ENCODE measurements at regions not wholly inside any gene's neighbourhood (a gene's known extent, or its start where the extent isn't known, plus 50 kb on each side); places are given as distances from the start of the nearest gene placed in this dataset.

- in situ Hi-C loops (cut with MboI; ENCODE audit: low sequenced_read_pairs): no loop called here
Observed at GRCh38 chr7:31437250-31437865, 76.5 kb upstream of the ITPRID1 start.

GRCh38 chr7:31439165-31439564, 74.7 kb upstream of the ITPRID1 start:
- no peaks in the 10 kb centered on the region for H3K4me1 ChIP-seq
- H3K27me3 ChIP-seq (ENCODE audit: low read depth): no peaks in the 10 kb centered on the region
- H3K9me3 ChIP-seq: no peaks in the 10 kb centered on the region
- H3K4me3 ChIP-seq: no peak overlapping the region
- in situ Hi-C loops (cut with MboI; ENCODE audit: low sequenced_read_pairs): no loop called here
- no peak for DNase-seq (ENCODE audit: low spot score in 2 of 2)
- H3K36me3 ChIP-seq (replicated peaks): no peaks in the 10 kb centered on the region

More at GRCh38 chr7:31437250-31437865, 76.5 kb upstream of the ITPRID1 start:
- Histone ChIP-seq H3K4me1 (no peaks in the 10 kb centered on the region), H3K27me3 (ENCODE audit: low read depth) (no peaks in the 10 kb centered on the region), H3K9me3 (no peaks in the 10 kb centered on the region), H3K36me3 (replicated peaks) (no peaks in the 10 kb centered on the region), H3K4me3 (no peak overlapping the region)
- DNase-seq (ENCODE audit: low spot score in 2 of 2): no peak

DNA sequence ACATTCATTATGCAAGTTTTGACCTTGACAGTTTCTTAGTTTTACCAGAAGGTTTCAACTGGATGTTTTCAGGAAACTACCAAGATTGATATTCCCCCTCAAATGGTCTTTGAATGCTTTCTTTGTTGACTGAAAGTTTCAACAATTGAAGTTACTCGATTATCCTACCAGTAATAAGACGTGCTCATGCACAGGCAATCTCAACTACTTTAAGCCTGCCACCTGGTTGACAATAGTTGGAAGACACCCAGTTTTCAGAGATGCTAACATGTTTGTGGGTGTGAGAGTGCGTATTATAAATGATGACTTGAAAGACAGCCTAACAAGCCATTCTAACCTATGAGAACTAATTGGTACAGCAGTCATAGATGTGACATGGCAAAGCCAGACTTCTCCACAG, 73.4 kb upstream of the ITPRID1 start:
- H3K27me3 ChIP-seq (ENCODE audit: low read depth): no peaks in the 10 kb centered on the region
- no peaks in the 10 kb centered on the region for H3K9me3 ChIP-seq
- H3K4me1 ChIP-seq: no peaks in the 10 kb centered on the region
- in situ Hi-C loops (cut with MboI; ENCODE audit: low sequenced_read_pairs): loop anchor here (5.0 kb wide), 1 partner anchor 192 kb away; no protein-coding TSS in a partner anchor
- no peak overlapping the region for H3K4me3 ChIP-seq
- no peak for DNase-seq (ENCODE audit: low spot score in 2 of 2)
- no peaks in the 10 kb centered on the region for H3K36me3 ChIP-seq (replicated peaks)

- Histone ChIP-seq H3K36me3 (replicated peaks) (no peaks in the 10 kb centered on the region), H3K27me3 (ENCODE audit: low read depth) (no peaks in the 10 kb centered on the region), H3K4me3 (no peak overlapping the region), H3K9me3 (no peaks in the 10 kb centered on the region), H3K4me1 (no peaks in the 10 kb centered on the region)
- in situ Hi-C loops (cut with MboI; ENCODE audit: low sequenced_read_pairs): loop anchor here (5.0 kb wide), 1 partner anchor 190 kb away; no protein-coding TSS in a partner anchor
- DNase-seq (ENCODE audit: low spot score in 2 of 2): no peak
Observed at GRCh38 chr7:31442626-31443025, 71.3 kb upstream of the ITPRID1 start.

DNA sequence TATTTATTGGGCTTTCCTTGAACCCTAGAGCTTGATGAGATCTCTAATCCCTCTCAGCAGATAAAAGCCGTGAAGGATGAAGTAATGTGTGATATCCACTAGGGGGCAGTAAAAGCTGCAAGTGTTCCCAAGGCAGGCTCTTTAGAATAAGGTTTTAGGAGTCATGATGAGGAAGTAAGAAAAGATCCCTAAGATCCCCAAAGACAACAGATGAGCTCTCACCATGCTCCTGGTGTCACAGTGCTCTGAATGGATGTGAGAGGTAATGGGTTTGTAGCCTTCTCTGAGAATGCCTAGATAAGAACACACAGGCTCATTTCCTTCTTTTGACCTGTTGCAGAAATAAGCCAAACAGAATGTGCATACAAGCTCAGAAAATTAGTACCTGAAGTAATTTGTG, 70.4 kb upstream of the ITPRID1 start:
- Histone ChIP-seq H3K4me3 (no peak overlapping the region), H3K4me1 (no peaks in the 10 kb centered on the region), H3K27me3 (ENCODE audit: low read depth) (no peaks in the 10 kb centered on the region), H3K9me3 (no peaks in the 10 kb centered on the region), H3K36me3 (replicated peaks) (no peaks in the 10 kb centered on the region)
- in situ Hi-C loops (cut with MboI; ENCODE audit: low sequenced_read_pairs): loop anchor here (5.0 kb wide), 1 partner anchor 189 kb away; no protein-coding TSS in a partner anchor
- DNase-seq (ENCODE audit: low spot score in 2 of 2): peak; percentile 8 to 48

- in situ Hi-C loops (cut with MboI; ENCODE audit: low sequenced_read_pairs): loop anchor here (5.0 kb wide), 1 partner anchor 188 kb away; no protein-coding TSS in a partner anchor
- no peak for DNase-seq (ENCODE audit: low spot score in 2 of 2)
- no peaks in the 10 kb centered on the region for H3K36me3 ChIP-seq (replicated peaks)
- H3K9me3 ChIP-seq: no peaks in the 10 kb centered on the region
- H3K4me3 ChIP-seq: no peak overlapping the region
- H3K4me1 ChIP-seq: no peaks in the 10 kb centered on the region
- no peaks in the 10 kb centered on the region for H3K27me3 ChIP-seq (ENCODE audit: low read depth)
Observed at GRCh38 chr7:31444196-31444595, 69.7 kb upstream of the ITPRID1 start.

DNA sequence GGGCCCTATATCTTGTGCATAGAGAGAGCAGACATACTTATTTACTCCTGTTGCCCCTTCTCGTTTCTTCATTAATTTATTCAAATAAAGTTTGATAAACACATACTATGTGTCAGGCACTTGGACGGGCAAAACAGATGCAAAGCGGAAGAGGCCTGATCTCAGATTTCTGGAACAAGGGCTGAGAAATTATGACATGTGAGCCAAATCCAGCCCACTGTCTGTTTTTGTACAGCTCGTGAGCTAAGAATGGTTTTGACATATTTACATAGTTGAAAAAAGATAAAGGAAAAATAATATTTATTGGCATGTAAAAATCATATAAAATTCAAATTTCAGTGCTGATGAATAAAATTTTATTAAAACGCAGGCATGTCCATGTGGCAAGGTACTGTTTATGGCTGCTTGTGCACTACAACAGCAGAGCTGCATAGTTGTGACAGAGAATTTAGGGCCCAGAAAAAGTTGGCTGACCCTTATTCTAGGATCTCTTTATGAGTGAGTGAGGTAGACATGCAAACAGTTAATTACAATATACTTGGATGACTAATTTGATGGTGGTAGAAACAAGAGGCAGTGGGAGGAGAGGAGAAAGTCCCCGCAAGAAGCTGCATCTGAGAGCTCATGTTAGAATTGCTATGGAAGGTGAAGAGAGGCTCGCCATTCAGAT, 68.1 kb upstream of the ITPRID1 start:
- H3K36me3 ChIP-seq (replicated peaks): no peaks in the 10 kb centered on the region
- DNase-seq (ENCODE audit: low spot score in 2 of 2): no peak
- no peaks in the 10 kb centered on the region for H3K27me3 ChIP-seq (ENCODE audit: low read depth)
- no peak overlapping the region for H3K4me3 ChIP-seq
- H3K9me3 ChIP-seq: no peaks in the 10 kb centered on the region
- no peaks in the 10 kb centered on the region for H3K4me1 ChIP-seq
- in situ Hi-C loops (cut with MboI; ENCODE audit: low sequenced_read_pairs): no loop called here

DNA sequence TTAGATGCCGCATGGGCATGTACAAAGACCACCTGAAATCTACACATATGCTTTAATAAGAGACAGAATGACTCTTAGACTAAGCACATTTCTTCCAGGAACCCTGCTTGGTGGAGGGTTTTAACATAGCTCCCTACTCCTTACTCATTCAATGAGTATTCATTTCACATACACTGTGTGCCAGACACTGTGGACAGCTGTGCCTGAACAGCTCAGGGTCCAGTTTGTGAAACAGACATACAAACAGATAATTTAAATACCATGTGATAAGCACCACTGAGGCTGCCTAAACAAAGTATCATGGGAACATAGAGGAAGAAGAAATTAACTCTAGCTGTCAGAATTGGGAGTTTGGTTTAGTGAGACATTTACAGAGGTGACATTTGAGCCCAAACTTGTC, 65.2 kb upstream of the ITPRID1 start:
- no peak overlapping the region for H3K4me3 ChIP-seq
- DNase-seq (ENCODE audit: low spot score in 2 of 2): no peak
- H3K27me3 ChIP-seq (ENCODE audit: low read depth): no peaks in the 10 kb centered on the region; the same call in 1 of the 2 replicates
- H3K4me1 ChIP-seq: no peaks in the 10 kb centered on the region
- H3K36me3 ChIP-seq (replicated peaks): no peaks in the 10 kb centered on the region
- no peaks in the 10 kb centered on the region for H3K9me3 ChIP-seq
- in situ Hi-C loops (cut with MboI; ENCODE audit: low sequenced_read_pairs): no loop called here

DNA sequence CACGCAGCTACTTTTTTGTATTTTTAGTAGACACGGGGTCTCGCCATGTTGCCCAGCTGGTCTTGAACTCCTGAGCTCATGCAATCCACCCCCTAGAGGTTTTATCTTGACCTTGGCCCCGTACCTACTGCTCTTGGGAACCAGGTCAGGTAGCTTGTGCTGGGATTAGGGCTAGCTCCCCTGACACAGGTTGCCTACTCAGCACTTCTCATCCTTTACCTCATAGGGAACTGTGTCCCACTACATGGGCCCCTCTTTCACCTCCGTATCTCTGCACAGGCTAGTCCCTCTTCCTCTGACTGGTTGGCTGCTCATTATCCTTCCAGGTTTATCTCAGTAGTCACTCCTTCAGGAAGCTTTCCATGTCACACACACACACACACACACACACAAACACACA, 58.0 kb upstream of the ITPRID1 start:
- in situ Hi-C loops (cut with MboI; ENCODE audit: low sequenced_read_pairs): no loop called here
- no peak for DNase-seq (ENCODE audit: low spot score in 2 of 2)
- Histone ChIP-seq H3K4me3 (no peak overlapping the region), H3K36me3 (replicated peaks) (no peaks in the 10 kb centered on the region), H3K9me3 (no peaks in the 10 kb centered on the region), H3K27me3 (ENCODE audit: low read depth) (no peaks in the 10 kb centered on the region; the same call in 1 of the 2 replicates), H3K4me1 (no peaks in the 10 kb centered on the region)

GRCh38 chr7:31456646-31457368, 57.1 kb upstream of the ITPRID1 start:
- Histone ChIP-seq H3K36me3 (replicated peaks) (no peaks in the 10 kb centered on the region), H3K4me3 (no peak overlapping the region), H3K9me3 (no peaks in the 10 kb centered on the region), H3K27me3 (ENCODE audit: low read depth) (no peaks in the 10 kb centered on the region; the same call in 1 of the 2 replicates), H3K4me1 (no peaks in the 10 kb centered on the region)
- DNase-seq (ENCODE audit: low spot score in 2 of 2): no peak
- in situ Hi-C loops (cut with MboI; ENCODE audit: low sequenced_read_pairs): no loop called here

GRCh38 chr7:31457551-31457950, 56.3 kb upstream of the ITPRID1 start:
- H3K9me3 ChIP-seq: no peaks in the 10 kb centered on the region
- no peaks in the 10 kb centered on the region for H3K36me3 ChIP-seq (replicated peaks)
- in situ Hi-C loops (cut with MboI; ENCODE audit: low sequenced_read_pairs): no loop called here
- DNase-seq (ENCODE audit: low spot score in 2 of 2): no peak
- no peaks in the 10 kb centered on the region for H3K27me3 ChIP-seq (ENCODE audit: low read depth)
- no peak overlapping the region for H3K4me3 ChIP-seq
- H3K4me1 ChIP-seq: no peaks in the 10 kb centered on the region

DNA sequence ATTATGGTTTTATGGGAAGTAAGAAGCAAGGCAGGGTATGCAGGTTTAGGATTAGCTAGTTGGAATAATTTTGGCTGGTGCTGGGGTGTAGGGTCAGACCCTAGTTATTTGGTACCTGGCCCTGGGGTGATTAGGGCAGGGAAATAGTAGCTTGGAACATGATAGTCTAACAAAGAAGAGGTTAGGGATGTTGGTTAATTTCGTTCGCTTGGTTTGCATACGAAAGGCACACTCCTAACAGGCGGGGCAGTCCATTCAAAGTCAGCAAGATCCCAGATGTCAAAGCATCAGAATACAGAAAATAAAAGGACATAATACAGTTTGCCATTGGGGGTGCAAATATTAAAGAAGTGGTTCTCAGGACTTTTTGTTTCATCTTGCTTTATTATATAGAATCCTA, 55.7 kb upstream of the ITPRID1 start:
- H3K27me3 ChIP-seq (ENCODE audit: low read depth): no peaks in the 10 kb centered on the region
- no peaks in the 10 kb centered on the region for H3K4me1 ChIP-seq
- no peak for DNase-seq (ENCODE audit: low spot score in 2 of 2)
- H3K36me3 ChIP-seq (replicated peaks): no peaks in the 10 kb centered on the region
- no peak overlapping the region for H3K4me3 ChIP-seq
- in situ Hi-C loops (cut with MboI; ENCODE audit: low sequenced_read_pairs): no loop called here
- H3K9me3 ChIP-seq: no peaks in the 10 kb centered on the region

- Histone ChIP-seq H3K4me3 (no peak overlapping the region), H3K4me1 (peaks cover 4% of the 10 kb centered on the region), H3K36me3 (replicated peaks) (no peaks in the 10 kb centered on the region), H3K9me3 (no peaks in the 10 kb centered on the region), H3K27me3 (ENCODE audit: low read depth) (no peaks in the 10 kb centered on the region)
- in situ Hi-C loops (cut with MboI; ENCODE audit: low sequenced_read_pairs): no loop called here
- no peak for DNase-seq (ENCODE audit: low spot score in 2 of 2)
Observed at GRCh38 chr7:31462636-31463035, 51.3 kb upstream of the ITPRID1 start.

Data from HAP-1 (cell line).